ENCODE measurements at regions not wholly inside any gene's neighbourhood (a gene's known extent, or its start where the extent isn't known, plus 50 kb on each side); places are given as distances from the start of the nearest gene placed in this dataset.
A peak's percentile ranks its signal among the peaks of the same experiment; 100 is the strongest.
"Not testable (repeated sequence)": the region's sequence is repeated elsewhere in the genome, so short reads cannot be mapped to it uniquely, and the experiment has no call there.

DNA sequence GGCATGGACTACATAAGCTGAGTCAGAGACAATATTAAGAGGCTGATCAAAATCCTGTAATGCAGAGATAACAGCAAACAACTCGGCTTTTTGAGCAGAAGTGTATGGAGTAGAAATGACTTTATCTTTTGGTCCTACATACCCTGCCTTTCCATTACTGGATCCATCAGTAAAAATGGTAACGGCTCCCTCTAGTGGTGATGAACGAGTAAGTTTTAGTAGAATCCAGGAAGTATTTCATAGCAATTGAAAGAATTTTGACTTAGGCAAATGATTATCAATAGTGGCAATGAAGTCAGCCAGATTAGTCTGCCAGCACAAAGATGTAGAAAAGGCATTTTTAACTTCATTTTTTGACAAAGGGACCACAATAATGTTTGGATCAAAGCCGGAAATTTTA lies 190.8 kb upstream of the RAI14 start:
- H3K4me3 ChIP-seq; H3K79me2 ChIP-seq (ENCODE audit: control insufficient read depth, insufficient read depth, low read length); ATAC-seq; H4K20me1 ChIP-seq (replicated peaks; ENCODE audit: control insufficient read depth, insufficient read depth, low read length); CTCF ChIA-PET (ENCODE audit: low intra/inter-chr PET ratio); BruUV-seq (replicated peaks); H3K9me1 ChIP-seq (ENCODE audit: control insufficient read depth, insufficient read depth, low read length); H3K27ac ChIP-seq (ENCODE audit: extremely low read depth, low read depth, low read length); H3K4me2 ChIP-seq (ENCODE audit: insufficient read depth, low read length); H3K9me3 ChIP-seq (replicated peaks; ENCODE audit: control insufficient read depth, insufficient read depth, low read depth, low read length); H3K9ac ChIP-seq (ENCODE audit: insufficient read depth in 1 of 2, low read depth in 2 of 2, low read length in 2 of 2); H3K27me3 ChIP-seq (ENCODE audit: control insufficient read depth in 2 of 2, insufficient read depth in 2 of 2, low read length in 2 of 2); H3K4me1 ChIP-seq (replicated peaks in 1 of 2; ENCODE audit: control insufficient read depth in 2 of 2, insufficient read depth in 2 of 2, low read length in 2 of 2); POLR2A ChIA-PET; H3K36me3 ChIP-seq (ENCODE audit: control insufficient read depth, insufficient read depth, low read length): not testable (repeated sequence)
- WGBS (ENCODE audit: insufficient coverage, low coverage, missing lambda C conversion rate): 0% methylated on average over 3 of the region's 4 CpGs
- peak overlapping the region; percentile 63 for H2AFZ ChIP-seq (ENCODE audit: low read depth, low read length)
- in situ Hi-C loops (cut with MboI) (loop anchor here (10.0 to 25.0 kb wide), 2 partner anchors 280 to 1028 kb away; partner anchors contain the start of gene TARS1), intact Hi-C loops (cut with micrococcal nuclease) (loop anchor here (10.0 kb wide), 1 partner anchor 1030 kb away; no protein-coding TSS in a partner anchor)
- DNase-seq (ENCODE audit: extremely low read depth in 1 of 4, low spot score in 3 of 4) (peak in 1 of 4 experiments; percentile 79), FAIRE-seq (peak; percentile 26)
- TF ChIP-seq, protein P1, sequence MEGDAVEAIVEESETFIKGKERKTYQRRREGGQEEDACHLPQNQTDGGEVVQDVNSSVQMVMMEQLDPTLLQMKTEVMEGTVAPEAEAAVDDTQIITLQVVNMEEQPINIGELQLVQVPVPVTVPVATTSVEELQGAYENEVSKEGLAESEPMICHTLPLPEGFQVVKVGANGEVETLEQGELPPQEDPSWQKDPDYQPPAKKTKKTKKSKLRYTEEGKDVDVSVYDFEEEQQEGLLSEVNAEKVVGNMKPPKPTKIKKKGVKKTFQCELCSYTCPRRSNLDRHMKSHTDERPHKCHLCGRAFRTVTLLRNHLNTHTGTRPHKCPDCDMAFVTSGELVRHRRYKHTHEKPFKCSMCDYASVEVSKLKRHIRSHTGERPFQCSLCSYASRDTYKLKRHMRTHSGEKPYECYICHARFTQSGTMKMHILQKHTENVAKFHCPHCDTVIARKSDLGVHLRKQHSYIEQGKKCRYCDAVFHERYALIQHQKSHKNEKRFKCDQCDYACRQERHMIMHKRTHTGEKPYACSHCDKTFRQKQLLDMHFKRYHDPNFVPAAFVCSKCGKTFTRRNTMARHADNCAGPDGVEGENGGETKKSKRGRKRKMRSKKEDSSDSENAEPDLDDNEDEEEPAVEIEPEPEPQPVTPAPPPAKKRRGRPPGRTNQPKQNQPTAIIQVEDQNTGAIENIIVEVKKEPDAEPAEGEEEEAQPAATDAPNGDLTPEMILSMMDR (IDR thresholded peaks at IDR 0.05 in 2 of 3, conservative IDR thresholded peaks at IDR 0.05 in 1 of 3; ENCODE audit: insufficient read depth in 2 of 3, low read depth in 1 of 3, low read length in 3 of 3): peak in 2 of 3 experiments; percentile 14 to 46; a peak in 4 of 6 replicates
- peak; percentile 53 for TF ChIP-seq ELF1 (tag; IDR thresholded peaks at IDR 0.05)
- TF ChIP-seq RAD21 (CRISPR knock-in tag; conservative IDR thresholded peaks at IDR 0.05 in 1 of 2, IDR thresholded peaks at IDR 0.05 in 1 of 2): peak in 1 of 2 experiments; percentile 24; a peak in 1 of 4 replicates

DNA sequence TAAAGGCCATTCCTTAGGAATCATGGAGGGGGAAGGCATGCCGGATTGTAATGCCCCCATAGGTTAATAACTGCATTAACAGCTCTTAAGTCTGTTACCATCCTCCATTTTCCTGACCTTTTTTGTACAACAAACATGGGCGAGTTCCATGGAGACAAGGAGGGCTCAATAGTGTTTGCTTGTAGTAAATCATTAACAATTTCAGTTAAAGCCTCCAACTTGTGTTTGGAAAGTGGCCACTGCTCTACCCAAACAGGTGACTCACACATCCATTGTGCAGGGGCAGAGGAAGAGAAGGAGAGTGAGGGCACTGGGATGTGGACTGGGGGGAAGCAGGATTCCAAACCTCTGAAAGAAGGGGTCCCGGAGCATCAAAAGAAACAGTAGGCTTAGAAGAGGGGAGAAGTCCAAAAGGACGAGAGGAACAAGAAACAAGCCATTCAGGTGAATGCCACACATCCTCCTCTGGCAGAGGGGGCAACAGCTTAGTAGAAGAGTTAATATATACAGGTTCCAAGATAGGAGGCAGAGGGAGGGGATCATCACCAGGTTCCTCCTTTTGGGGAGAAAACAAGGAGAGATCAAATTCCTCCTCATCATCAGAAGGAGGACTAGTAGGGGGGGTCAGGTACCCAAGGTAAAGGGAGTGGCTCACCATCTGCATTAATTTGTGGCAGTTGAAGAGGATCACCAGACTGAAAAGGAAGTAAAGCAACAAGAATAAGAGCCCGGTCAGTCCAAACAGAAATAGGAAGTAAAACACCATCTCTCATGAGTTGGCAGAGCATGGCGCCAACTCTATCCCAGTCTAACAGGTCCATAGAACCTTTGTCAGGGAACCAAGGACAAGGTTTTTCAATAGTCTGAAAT lies 189.4 kb upstream of the RAI14 start:
- H3K9me1 ChIP-seq (ENCODE audit: control insufficient read depth, insufficient read depth, low read length); BruUV-seq (replicated peaks); H3K9me3 ChIP-seq (replicated peaks; ENCODE audit: control insufficient read depth, insufficient read depth, low read depth, low read length); ATAC-seq; H3K27me3 ChIP-seq (ENCODE audit: control insufficient read depth in 2 of 2, insufficient read depth in 2 of 2, low read length in 2 of 2); H4K20me1 ChIP-seq (replicated peaks; ENCODE audit: control insufficient read depth, insufficient read depth, low read length); H3K79me2 ChIP-seq (ENCODE audit: control insufficient read depth, insufficient read depth, low read length); H3K9ac ChIP-seq (ENCODE audit: insufficient read depth in 1 of 2, low read depth in 2 of 2, low read length in 2 of 2); H2AFZ ChIP-seq (ENCODE audit: low read depth, low read length); DNase-seq (ENCODE audit: extremely low read depth in 1 of 4, low spot score in 3 of 4); H3K4me3 ChIP-seq; CTCF ChIA-PET (ENCODE audit: low intra/inter-chr PET ratio); H3K4me2 ChIP-seq (ENCODE audit: insufficient read depth, low read length); H3K36me3 ChIP-seq (ENCODE audit: control insufficient read depth, insufficient read depth, low read length); FAIRE-seq; H3K4me1 ChIP-seq (replicated peaks in 1 of 2; ENCODE audit: control insufficient read depth in 2 of 2, insufficient read depth in 2 of 2, low read length in 2 of 2); H3K27ac ChIP-seq (ENCODE audit: extremely low read depth, low read depth, low read length): not testable (repeated sequence)
- POLR2A ChIA-PET: interaction anchor here (0.7 kb wide), 2 partner anchors 78 to 342 kb away, joined by 3 to 4 read pairs; no protein-coding TSS in a partner anchor
- WGBS (ENCODE audit: insufficient coverage, low coverage, missing lambda C conversion rate): 9% methylated on average over 6 of the region's 6 CpGs
- intact Hi-C loops (cut with micrococcal nuclease): loop anchor here (10.0 kb wide), 1 partner anchor 1032 kb away; no protein-coding TSS in a partner anchor
- in situ Hi-C loops (cut with MboI): loop anchor here (10.0 to 25.0 kb wide), 2 partner anchors 282 to 1029 kb away; partner anchors contain the start of gene TARS1

All from K562 (cell line).